ENCODE measurements at regions not wholly inside any gene's neighbourhood (a gene's known extent, or its start where the extent isn't known, plus 50 kb on each side); places are given as distances from the start of the nearest gene placed in this dataset.

GRCh38 chr12:42887657-42888056 is 298.1 kb upstream of the PRICKLE1 start (continued):
- TF ChIP-seq, protein P1, sequence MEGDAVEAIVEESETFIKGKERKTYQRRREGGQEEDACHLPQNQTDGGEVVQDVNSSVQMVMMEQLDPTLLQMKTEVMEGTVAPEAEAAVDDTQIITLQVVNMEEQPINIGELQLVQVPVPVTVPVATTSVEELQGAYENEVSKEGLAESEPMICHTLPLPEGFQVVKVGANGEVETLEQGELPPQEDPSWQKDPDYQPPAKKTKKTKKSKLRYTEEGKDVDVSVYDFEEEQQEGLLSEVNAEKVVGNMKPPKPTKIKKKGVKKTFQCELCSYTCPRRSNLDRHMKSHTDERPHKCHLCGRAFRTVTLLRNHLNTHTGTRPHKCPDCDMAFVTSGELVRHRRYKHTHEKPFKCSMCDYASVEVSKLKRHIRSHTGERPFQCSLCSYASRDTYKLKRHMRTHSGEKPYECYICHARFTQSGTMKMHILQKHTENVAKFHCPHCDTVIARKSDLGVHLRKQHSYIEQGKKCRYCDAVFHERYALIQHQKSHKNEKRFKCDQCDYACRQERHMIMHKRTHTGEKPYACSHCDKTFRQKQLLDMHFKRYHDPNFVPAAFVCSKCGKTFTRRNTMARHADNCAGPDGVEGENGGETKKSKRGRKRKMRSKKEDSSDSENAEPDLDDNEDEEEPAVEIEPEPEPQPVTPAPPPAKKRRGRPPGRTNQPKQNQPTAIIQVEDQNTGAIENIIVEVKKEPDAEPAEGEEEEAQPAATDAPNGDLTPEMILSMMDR (IDR thresholded peaks at IDR 0.05 in 2 of 3, conservative IDR thresholded peaks at IDR 0.05 in 1 of 3; ENCODE audit: control insufficient read depth in 2 of 3, extremely low read depth in 1 of 3, insufficient read depth in 1 of 3, low read depth in 3 of 3, low read length in 3 of 3): no peak
- no peak for TF ChIP-seq ZBTB11 (CRISPR knock-in tag; IDR thresholded peaks at IDR 0.05)

- FAIRE-seq: no peak
- no TSS peak for BruUV-seq (replicated peaks)
- ChIA-PET SMC1A (ENCODE audit: uncharacterized antibody, unreplicated experiment) (no interaction called here), CTCF (no interaction called here), POLR2A (no interaction called here), RAD21 (ENCODE audit: unreplicated experiment) (no interaction called here)
- Histone ChIP-seq H4K20me1 (ENCODE audit: control insufficient read depth, insufficient read depth) (no peaks in the 10 kb centered on the region), H3K4me1 (ENCODE audit: control insufficient read depth, insufficient read depth, low read length) (no peaks in the 10 kb centered on the region), H3K36me3 (ENCODE audit: control insufficient read depth in 2 of 2, insufficient read depth in 2 of 2, low read length in 1 of 2) (no peaks in the 10 kb centered on the region), H3K9me3 (replicated peaks; ENCODE audit: control insufficient read depth, insufficient read depth, low read length) (no peaks in the 10 kb centered on the region), H3K4me2 (ENCODE audit: control insufficient read depth, insufficient read depth) (no peak overlapping the region), H3K4me3 (no peak overlapping the region), H3K27me3 (replicated peaks in 1 of 2; ENCODE audit: control insufficient read depth in 2 of 2, insufficient read depth in 2 of 2, low read length in 1 of 2) (no peaks in the 10 kb centered on the region), H3K27ac (ENCODE audit: control insufficient read depth, insufficient read depth) (no peak overlapping the region), H3K9ac (ENCODE audit: control insufficient read depth, insufficient read depth, low read length) (no peak overlapping the region), H3K79me2 (ENCODE audit: control insufficient read depth, insufficient read depth, low read length) (no peaks in the 10 kb centered on the region), H2AFZ (ENCODE audit: control insufficient read depth, low read depth, low read length) (no peak overlapping the region)
- ATAC-seq: no peak
- intact Hi-C loops (cut with micrococcal nuclease; ENCODE audit: unreplicated experiment): no loop called here
- in situ Hi-C loops (cut with MboI): no loop called here
- WGBS (ENCODE audit: insufficient coverage, insufficient replicate concordance, low lambda C conversion rate, missing lambda C conversion rate): 0% methylated on average over 3 of the region's 3 CpGs
- DNase-seq (ENCODE audit: low read depth, low spot score): no peak
- no peak for TF ChIP-seq ATF7 (IDR thresholded peaks at IDR 0.05; ENCODE audit: low read depth)
- no peak for TF ChIP-seq ZNF24 (IDR thresholded peaks at IDR 0.05)
- no peak for TF ChIP-seq SMAD1 (IDR thresholded peaks at IDR 0.05; ENCODE audit: low read depth, partially characterized antibody)
- no peak for TF ChIP-seq EGR1 (IDR thresholded peaks at IDR 0.05; ENCODE audit: borderline replicate concordance in 1 of 2, low read depth in 2 of 2, low read length in 2 of 2)
- TF ChIP-seq RFX5 (IDR thresholded peaks at IDR 0.05; ENCODE audit: low read depth, low read length): no peak
- TF ChIP-seq USF2 (IDR thresholded peaks at IDR 0.05; ENCODE audit: borderline replicate concordance, low read depth, low read length): no peak
- TF ChIP-seq ZBED1 (IDR thresholded peaks at IDR 0.05; ENCODE audit: borderline replicate concordance): no peak
- no peak for TF ChIP-seq TBL1XR1 (IDR thresholded peaks at IDR 0.05; ENCODE audit: low read depth, low read length)
- TF ChIP-seq ZNF592 (IDR thresholded peaks at IDR 0.05): no peak
- no peak for TF ChIP-seq IKZF2 (IDR thresholded peaks at IDR 0.05)
- no peak for TF ChIP-seq ZNF274 (IDR thresholded peaks at IDR 0.05; ENCODE audit: insufficient read depth, insufficient read length)
- TF ChIP-seq CHD1 (IDR thresholded peaks at IDR 0.05; ENCODE audit: low read depth, low read length): no peak
Measured at GRCh38 chr12:42886160-42886559, 296.6 kb upstream of the PRICKLE1 start.

Measured in GM12878 (cell line).